ENCODE measurements at regions not wholly inside any gene's neighbourhood (a gene's known extent, or its start where the extent isn't known, plus 50 kb on each side); places are given as distances from the start of the nearest gene placed in this dataset.

DNA sequence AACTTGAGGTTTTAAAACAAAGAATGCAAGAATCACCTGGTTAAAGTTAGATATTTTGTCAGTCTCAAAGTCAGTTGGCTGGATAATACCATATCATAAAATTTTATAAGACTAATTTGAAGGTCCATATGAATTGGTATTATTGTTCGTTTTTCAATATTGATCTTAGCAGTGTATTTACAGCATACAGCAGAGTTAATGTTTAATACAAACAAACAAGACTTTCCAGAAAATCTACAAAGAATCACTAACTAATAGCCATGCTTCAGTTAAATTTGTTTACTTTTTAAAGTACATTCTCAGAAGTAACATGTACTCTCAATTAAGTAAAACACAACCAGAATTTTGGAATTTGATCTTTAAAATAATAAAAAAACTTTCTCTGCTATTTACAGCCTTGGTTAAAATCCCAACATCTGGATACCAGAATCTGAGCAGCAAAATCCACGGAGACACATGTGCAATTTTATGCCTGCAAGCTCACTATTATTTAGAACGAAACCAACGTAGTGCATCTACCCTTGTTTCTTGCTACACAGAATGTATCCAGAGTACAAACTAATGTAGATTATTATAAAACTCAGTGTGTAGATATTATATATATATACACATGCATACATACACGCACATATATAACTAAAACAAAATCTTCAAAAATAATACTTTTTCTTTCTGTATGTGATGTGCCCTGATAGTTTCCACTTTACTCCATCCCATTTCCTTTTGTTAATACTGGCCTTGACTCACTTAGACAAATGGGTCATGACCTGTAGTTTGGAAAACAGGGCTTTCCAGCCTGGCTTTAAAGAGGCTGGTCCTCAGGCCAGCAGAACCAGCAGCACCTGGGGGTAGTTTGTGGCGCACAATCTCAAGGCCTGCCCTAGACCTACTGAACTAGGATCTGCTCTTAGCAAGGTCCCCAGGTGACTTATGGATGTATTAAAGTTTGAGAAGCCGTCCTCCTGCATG, 63.6 kb upstream of the ERG start:
- H3K27me3 ChIP-seq (ENCODE audit: control insufficient read depth in 4 of 4, insufficient read depth in 4 of 4, low read length in 3 of 4), result peaks cover 0 to 9% (median 0%) of the 10 kb centered on the region in 4 donors
- DNase-seq (ENCODE audit: low spot score), result no peak
- H3K4me3 ChIP-seq (ENCODE audit: low read depth in 1 of 3, low read length in 3 of 3), result no peak overlapping the region
- H3K36me3 ChIP-seq (ENCODE audit: control insufficient read depth in 4 of 4, insufficient read depth in 3 of 4, low read depth in 1 of 4, low read length in 3 of 4), result no peaks in the 10 kb centered on the region
- TF ChIP-seq HNF4A (conservative IDR thresholded peaks at IDR 0.05) (no peak), JUND (IDR thresholded peaks at IDR 0.05) (no peak), NR2F2 (IDR thresholded peaks at IDR 0.05) (no peak), RXRA (IDR thresholded peaks at IDR 0.05) (no peak), HNF4G (IDR thresholded peaks at IDR 0.05) (no peak), RAD21 (IDR thresholded peaks at IDR 0.05) (no peak), FOXA2 (IDR thresholded peaks at IDR 0.05) (no peak)
- TF ChIP-seq, protein P1, sequence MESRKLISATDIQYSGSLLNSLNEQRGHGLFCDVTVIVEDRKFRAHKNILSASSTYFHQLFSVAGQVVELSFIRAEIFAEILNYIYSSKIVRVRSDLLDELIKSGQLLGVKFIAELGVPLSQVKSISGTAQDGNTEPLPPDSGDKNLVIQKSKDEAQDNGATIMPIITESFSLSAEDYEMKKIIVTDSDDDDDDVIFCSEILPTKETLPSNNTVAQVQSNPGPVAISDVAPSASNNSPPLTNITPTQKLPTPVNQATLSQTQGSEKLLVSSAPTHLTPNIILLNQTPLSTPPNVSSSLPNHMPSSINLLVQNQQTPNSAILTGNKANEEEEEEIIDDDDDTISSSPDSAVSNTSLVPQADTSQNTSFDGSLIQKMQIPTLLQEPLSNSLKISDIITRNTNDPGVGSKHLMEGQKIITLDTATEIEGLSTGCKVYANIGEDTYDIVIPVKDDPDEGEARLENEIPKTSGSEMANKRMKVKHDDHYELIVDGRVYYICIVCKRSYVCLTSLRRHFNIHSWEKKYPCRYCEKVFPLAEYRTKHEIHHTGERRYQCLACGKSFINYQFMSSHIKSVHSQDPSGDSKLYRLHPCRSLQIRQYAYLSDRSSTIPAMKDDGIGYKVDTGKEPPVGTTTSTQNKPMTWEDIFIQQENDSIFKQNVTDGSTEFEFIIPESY (IDR thresholded peaks at IDR 0.05), result no peak
- H3K9ac ChIP-seq (ENCODE audit: low read depth in 1 of 2, low read length in 2 of 2), result no peak overlapping the region
- no peaks in the 10 kb centered on the region for H3K4me1 ChIP-seq (ENCODE audit: control insufficient read depth in 4 of 4, insufficient read depth in 4 of 4, low read length in 3 of 4)
- no peaks in the 10 kb centered on the region for H3K9me3 ChIP-seq (ENCODE audit: control insufficient read depth in 4 of 4, low read length in 3 of 4)
- no peak overlapping the region for H3K27ac ChIP-seq (ENCODE audit: low read depth in 1 of 2, low read length in 2 of 2)
- 71% methylated on average over 7 of the region's 7 CpGs for WGBS

GRCh38 chr21:38567335-38567969, 69.2 kb upstream of the ERG start:
- H3K27ac ChIP-seq (ENCODE audit: low read depth in 1 of 2, low read length in 2 of 2), result no peak overlapping the region
- DNase-seq (ENCODE audit: low spot score), result no peak
- 69% methylated on average over 17 of the region's 17 CpGs for WGBS
- H3K9me3 ChIP-seq (ENCODE audit: control insufficient read depth in 4 of 4, low read length in 3 of 4), result no peaks in the 10 kb centered on the region
- TF ChIP-seq RXRA (IDR thresholded peaks at IDR 0.05) (no peak), REST (IDR thresholded peaks at IDR 0.05) (no peak), ATF3 (IDR thresholded peaks at IDR 0.05) (no peak), GABPA (IDR thresholded peaks at IDR 0.05 in 1 of 2, conservative IDR thresholded peaks at IDR 0.05 in 1 of 2) (no peak), HNF4A (conservative IDR thresholded peaks at IDR 0.05) (no peak), JUND (IDR thresholded peaks at IDR 0.05) (no peak), FOXA1 (IDR thresholded peaks at IDR 0.05) (no peak), NR2F2 (IDR thresholded peaks at IDR 0.05) (no peak), YY1 (IDR thresholded peaks at IDR 0.05) (no peak), HNF4G (IDR thresholded peaks at IDR 0.05) (no peak), TAF1 (conservative IDR thresholded peaks at IDR 0.05) (no peak), EGR1 (IDR thresholded peaks at IDR 0.05; ENCODE audit: low read depth in 2 of 2) (no peak), SP1 (IDR thresholded peaks at IDR 0.05) (no peak), FOXA2 (IDR thresholded peaks at IDR 0.05) (no peak), RAD21 (IDR thresholded peaks at IDR 0.05) (no peak)
- TF ChIP-seq, protein P2, sequence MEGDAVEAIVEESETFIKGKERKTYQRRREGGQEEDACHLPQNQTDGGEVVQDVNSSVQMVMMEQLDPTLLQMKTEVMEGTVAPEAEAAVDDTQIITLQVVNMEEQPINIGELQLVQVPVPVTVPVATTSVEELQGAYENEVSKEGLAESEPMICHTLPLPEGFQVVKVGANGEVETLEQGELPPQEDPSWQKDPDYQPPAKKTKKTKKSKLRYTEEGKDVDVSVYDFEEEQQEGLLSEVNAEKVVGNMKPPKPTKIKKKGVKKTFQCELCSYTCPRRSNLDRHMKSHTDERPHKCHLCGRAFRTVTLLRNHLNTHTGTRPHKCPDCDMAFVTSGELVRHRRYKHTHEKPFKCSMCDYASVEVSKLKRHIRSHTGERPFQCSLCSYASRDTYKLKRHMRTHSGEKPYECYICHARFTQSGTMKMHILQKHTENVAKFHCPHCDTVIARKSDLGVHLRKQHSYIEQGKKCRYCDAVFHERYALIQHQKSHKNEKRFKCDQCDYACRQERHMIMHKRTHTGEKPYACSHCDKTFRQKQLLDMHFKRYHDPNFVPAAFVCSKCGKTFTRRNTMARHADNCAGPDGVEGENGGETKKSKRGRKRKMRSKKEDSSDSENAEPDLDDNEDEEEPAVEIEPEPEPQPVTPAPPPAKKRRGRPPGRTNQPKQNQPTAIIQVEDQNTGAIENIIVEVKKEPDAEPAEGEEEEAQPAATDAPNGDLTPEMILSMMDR (IDR thresholded peaks at IDR 0.05; ENCODE audit: low read depth, low read length, missing input control), result no peak
- TF ChIP-seq, protein P3, sequence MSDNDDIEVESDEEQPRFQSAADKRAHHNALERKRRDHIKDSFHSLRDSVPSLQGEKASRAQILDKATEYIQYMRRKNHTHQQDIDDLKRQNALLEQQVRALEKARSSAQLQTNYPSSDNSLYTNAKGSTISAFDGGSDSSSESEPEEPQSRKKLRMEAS (IDR thresholded peaks at IDR 0.05), result no peak
- TF ChIP-seq, protein P1 (IDR thresholded peaks at IDR 0.05), result no peak
- H3K4me3 ChIP-seq (ENCODE audit: low read depth in 1 of 3, low read length in 3 of 3), result no peak overlapping the region
- peaks cover 0 to 13% (median 2%) of the 10 kb centered on the region in 4 donors for H3K27me3 ChIP-seq (ENCODE audit: control insufficient read depth in 4 of 4, insufficient read depth in 4 of 4, low read length in 3 of 4)
- H3K4me1 ChIP-seq (ENCODE audit: control insufficient read depth in 4 of 4, insufficient read depth in 4 of 4, low read length in 3 of 4), result no peaks in the 10 kb centered on the region
- H3K9ac ChIP-seq (ENCODE audit: low read depth in 1 of 2, low read length in 2 of 2), result no peak overlapping the region
- H3K36me3 ChIP-seq (ENCODE audit: control insufficient read depth in 4 of 4, insufficient read depth in 3 of 4, low read depth in 1 of 4, low read length in 3 of 4), result no peaks in the 10 kb centered on the region

All from liver (tissue), 8 donors.